Medulla oblongata (tissue), 1 donor: ENCODE measurements at regions not wholly inside any gene's neighbourhood (a gene's known extent, or its start where the extent isn't known, plus 50 kb on each side); places are given as distances from the start of the nearest gene placed in this dataset.
"Not testable (repeated sequence)": the region's sequence is repeated elsewhere in the genome, so short reads cannot be mapped to it uniquely, and the experiment has no call there.

Experiments
- DNase-seq: peaks from one replicate; pipeline ENCODE4 v3.0.0-alpha.2; 2015; ENCODE audit errors: extremely low spot score

DNA sequence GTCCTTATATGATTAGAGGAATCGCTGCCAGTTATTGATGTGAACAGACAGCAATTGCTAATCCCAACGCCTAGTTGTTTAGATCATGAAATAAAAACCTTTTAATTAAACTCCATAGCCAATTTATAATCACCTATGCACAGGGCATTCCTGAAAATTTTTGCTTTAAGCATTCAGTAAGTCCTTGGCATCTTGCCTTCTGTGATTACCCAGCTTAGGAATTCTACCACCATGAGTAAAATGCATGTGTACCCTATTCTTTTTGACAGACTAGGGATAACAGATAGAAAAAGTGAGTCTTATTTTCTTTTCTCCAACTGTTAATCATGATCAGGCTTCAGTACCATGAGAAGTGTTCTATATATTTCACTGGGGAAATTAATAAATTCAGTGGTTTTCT lies 995.3 kb upstream of the GRIA3 start:
- DNase-seq = no peak

GRCh38 chrX:122196343-122196742 lies 987.7 kb upstream of the GRIA3 start:
- no peak for DNase-seq

DNA sequence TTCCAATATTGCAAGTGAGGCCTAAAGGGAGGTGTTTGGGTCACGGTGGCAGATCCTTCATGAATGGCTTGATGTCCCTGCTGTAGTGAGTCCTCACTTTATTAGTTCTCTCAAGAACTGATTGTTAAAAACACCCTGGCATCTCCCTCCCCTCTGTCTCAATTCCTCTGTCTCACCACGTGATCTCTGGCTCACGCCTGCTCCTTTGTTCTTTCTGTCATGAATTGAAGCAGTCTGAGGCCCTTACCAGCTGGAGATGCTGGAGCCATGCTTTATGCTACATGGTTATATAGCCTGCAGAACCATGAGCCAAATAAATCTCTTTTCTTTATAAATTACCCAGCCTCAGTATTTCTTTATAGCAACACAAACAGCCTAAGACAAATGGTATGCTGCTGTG lies 980.7 kb upstream of the GRIA3 start:
- no peak for DNase-seq

DNA sequence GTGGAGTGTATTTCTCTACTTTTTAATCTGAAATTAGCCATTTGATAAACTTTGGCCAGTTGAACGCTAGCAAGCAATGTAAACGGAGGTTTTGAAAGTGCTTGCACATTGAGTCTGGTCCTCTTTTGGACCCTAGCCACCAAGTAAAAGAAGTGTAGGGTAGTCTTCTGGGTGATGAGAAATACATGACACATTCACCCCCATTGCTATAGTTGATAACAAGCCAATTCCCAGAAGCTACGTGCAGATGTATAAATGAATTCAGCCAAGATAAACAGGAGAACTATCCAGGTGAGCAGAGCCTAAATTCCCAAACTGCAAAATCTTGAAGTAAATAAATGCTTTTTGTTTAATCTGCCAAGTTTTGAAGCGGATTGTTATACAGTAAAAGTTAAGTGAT lies 965.4 kb upstream of the GRIA3 start:
- DNase-seq = no peak

- no peak for DNase-seq
Measured at GRCh38 chrX:122219226-122219625, 964.9 kb upstream of the GRIA3 start.

- no peak for DNase-seq
Measured at GRCh38 chrX:122219735-122220134, 964.3 kb upstream of the GRIA3 start.

- DNase-seq = no peak
Measured at GRCh38 chrX:122220644-122221373, 963.3 kb upstream of the GRIA3 start.

DNA sequence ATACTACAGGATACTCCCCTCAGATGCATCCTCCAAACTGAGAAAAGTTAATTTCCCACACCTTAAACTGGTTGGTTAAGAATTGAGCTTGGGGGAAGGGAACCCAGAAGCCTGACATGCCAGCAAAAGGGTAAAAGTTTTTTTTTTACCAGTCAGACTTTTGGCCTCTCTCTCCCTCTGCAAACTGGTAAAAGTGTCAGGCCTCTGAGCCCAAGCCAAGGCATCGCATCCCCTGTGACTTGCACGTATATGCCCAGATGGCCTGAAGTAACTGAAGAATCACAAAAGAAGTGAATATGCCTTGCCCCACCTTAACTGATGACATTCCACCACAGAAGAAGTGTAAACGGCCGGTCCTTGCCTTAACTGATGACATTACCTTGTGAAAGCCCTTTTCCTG lies 962.3 kb upstream of the GRIA3 start:
- DNase-seq = not testable (repeated sequence)

- DNase-seq = not testable (repeated sequence)
Measured at GRCh38 chrX:122224137-122224536, 959.9 kb upstream of the GRIA3 start.

DNA sequence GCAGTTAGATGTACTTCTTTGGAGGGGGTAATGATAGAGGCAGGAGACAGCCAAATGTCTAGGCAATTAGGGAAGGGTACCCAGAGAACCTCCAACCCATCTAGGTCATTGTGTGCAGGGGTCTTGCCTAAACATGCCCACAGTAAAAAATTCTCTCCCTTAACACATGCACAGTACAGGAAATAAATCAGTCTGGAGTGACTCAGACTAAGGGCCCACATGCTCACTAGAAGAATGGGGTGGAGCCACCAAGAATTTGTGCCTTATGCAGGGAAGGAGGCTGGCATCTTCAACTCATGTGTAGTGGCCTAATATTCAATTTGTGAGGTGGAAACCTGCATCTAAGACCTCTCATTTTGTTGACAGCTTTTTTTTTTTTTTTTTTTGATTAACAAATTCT lies 945.3 kb upstream of the GRIA3 start:
- DNase-seq = no peak

- no peak for DNase-seq
Measured at GRCh38 chrX:122241959-122242358, 942.1 kb upstream of the GRIA3 start.

DNA sequence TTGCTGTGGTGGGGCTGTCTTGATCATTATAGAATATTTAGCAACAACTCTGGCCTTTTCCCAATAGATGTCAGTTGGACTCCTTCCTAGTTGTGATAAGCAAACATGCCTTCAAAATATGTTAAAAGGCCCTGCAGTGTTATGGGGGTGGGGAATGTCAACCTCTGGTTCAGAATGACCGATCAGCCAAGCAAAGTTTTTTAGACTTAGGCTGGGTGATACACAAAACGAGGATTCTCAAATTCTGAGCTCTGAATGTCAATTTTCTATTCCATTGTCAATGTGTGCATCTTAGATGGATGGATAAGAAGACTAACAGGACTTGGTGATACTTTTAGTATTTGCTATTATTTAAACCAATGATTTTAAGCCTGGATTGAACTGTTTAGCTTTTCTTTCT lies 940.0 kb upstream of the GRIA3 start:
- DNase-seq = no peak

- no peak for DNase-seq
Measured at GRCh38 chrX:122245175-122245574, 938.9 kb upstream of the GRIA3 start.

DNA sequence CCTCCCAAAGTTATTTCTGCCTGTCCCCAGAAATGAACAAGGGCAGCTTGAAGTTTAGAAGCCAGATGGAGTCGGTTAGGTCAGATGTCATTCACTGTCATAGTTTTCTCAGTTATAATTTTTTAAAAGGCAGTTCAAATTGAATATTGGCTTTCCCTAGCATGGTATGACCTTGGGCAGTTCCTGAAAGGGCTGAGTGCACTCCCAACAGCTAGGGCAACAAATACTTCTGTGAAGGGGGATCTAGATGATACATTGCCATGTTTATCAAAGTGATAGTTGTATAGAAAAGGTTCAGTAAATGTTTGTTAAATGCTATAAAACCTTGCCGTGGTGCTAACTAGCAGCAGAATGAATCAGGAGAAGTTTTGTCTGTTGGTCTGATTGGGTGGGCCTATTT lies 938.1 kb upstream of the GRIA3 start:
- DNase-seq = no peak

DNA sequence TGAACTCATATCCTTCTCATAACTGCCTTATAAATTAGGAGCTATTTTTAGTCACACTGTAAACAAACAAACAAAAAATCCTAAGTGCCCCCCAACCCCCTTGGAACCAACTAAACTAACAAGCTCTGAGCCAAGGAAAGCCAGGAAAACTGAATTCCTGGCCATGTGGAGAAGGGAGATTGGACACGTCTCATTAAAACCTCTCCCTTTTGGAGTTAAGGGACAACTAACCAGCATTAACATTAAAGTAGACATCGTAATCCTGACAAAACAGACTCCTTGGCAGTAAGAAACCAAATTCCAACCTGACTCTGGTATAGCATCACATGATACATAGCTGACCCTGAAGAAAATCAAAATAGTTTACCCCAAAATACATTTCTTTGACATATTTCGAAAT lies 937.1 kb upstream of the GRIA3 start:
- no peak for DNase-seq

- DNase-seq = no peak
Measured at GRCh38 chrX:122248681-122249080, 935.4 kb upstream of the GRIA3 start.

GRCh38 chrX:122252454-122252853 lies 931.6 kb upstream of the GRIA3 start:
- DNase-seq = no peak

DNA sequence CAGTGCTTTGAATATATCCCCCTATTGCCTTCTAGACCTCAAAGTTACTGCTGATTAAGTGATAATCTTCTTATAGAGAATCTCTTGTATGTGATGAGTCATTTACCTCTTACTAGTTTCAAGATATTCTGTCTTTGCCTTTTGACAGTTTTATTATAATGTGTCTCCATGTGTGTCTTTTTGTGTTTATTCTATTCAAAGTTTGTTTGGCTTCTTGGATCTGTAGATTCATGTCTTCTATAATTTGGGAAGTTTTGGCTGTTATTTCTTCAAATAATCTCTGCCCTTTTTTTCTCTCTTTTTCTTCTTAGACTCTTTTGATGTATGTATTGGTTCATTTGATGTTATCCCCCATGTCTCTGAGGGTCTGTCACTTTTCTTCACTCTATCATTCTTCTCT lies 915.7 kb upstream of the GRIA3 start:
- DNase-seq = no peak

DNA sequence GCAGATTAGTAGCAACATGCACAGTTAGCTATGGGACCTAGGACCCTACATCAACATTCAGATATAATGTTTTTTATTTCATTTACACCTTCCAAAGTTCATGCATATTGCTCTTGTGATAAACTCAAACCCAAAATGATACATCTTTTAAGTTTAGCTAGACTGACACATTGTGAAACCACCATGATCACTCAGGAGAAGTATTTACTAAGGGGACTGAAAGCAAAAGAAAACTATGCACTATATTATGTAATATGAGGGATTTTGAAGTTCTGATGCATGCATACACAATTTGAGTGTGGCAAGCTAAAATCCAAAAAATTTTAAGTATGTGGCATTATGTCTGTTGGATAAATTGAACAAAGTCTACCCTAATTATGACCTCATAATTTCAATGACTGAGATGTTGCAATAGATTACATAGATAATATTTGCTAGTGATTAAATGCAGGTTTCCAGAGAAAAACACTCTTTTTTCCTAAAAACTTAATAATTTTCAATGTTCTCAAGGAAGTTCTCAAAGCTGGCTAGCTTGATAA lies 914.8 kb upstream of the GRIA3 start:
- no peak for DNase-seq

DNA sequence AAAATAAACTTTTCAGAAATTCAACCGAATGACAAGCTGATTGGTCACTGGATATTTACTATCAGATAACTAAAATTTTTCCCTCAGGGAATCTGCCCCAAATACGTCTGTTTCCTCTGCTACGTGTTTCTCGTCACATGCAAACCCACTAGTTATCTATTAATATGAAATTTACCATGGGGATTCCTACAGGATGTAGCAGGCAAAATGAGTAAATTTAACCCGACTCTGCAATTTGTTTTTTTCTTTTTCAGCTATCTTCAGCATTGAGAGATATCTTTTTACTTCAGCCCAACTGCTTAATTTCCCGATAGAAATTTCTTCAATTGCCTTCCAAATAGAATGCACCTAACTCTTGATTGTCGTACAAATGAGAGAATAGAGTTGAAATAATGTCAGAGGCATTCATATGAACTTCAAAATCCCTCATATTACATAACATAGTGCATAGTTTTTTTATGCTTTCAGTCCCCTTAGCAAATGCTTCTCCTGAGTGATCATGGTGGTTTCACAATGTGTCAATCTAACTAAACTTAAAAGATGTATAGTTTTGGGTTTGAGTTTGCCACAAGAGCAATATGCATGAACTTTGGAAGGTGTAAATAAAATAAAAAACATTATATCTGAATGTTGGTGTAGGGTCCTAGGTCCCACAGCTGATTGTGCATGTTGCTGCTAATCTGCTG lies 913.1 kb upstream of the GRIA3 start:
- DNase-seq = no peak

GRCh38 chrX:122272011-122272410 lies 912.1 kb upstream of the GRIA3 start:
- no peak for DNase-seq

GRCh38 chrX:122279746-122280145 lies 904.3 kb upstream of the GRIA3 start:
- no peak for DNase-seq

DNA sequence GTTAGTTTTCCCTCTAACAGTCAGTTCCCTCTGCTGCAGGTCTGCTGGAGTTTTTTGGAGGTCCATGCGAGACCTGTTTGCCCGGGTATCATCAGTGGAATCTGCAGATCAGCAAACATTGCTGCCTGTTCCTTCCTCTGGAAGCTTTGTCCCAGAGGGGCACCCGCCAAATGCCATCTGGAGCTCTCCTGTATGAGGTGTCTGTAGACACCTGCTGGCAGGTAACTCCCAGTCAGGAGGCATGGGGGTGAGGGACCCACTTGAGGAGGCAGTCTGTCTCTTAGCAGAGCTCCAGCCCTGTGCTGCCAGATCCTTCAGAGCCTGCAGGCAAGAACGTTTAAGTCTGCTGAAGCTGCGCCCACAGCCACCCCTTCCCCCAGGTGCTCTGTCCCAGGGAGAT lies 884.3 kb upstream of the GRIA3 start:
- DNase-seq = not testable (repeated sequence)
